K562 (cell line): ENCODE measurements at regions not wholly inside any gene's neighbourhood (a gene's known extent, or its start where the extent isn't known, plus 50 kb on each side); places are given as distances from the start of the nearest gene placed in this dataset.

Experiments used
- ATAC-seq: fragments of 200-7000 bp; cut with Tn5 transposase; 3 replicates; pipeline ENCODE4 v1.9.1; 2020; ENCODE audit warnings: moderate library complexity
- BruUV-seq: library from RNA; stranded (reverse); fragments of 400-500 nt; replicated peaks from 2 replicates; lab custom pipeline; 2021; lab: Mats Ljungman, UMichigan
- CTCF ChIA-PET: fragments of 300-600 bp; formaldehyde crosslinking; extraction: SDS; loops from one replicate; lab custom pipeline; 2021; ENCODE audit warnings: low intra/inter-chr PET ratio; lab: Yijun Ruan, JAX
- POLR2A ChIA-PET: fragments of 300-600, 350-650 bp; sonication (Branson Sonifier 250); formaldehyde crosslinking; extraction: SDS; loops from one replicate; lab custom pipeline; 2021; ENCODE audit warnings: antibody characterized with exemption, inconsistent platforms; lab: Yijun Ruan, JAX
- DNase-seq, 4 experiments: peaks; one replicate each; pipeline versions ENCODE4 v3.0.0 to v3.0.0-alpha.2; 2011 to 2018; ENCODE audit warnings: low spot score in 3 of 4, mixed read lengths in 3 of 4; ENCODE audit errors: extremely low read depth in 1 of 4
- FAIRE-seq: peaks from 2 replicates; lab custom pipeline; 2011; peaks lifted over from hg19 to GRCh38; lab: Jason Lieb, UNC
- H2AFZ ChIP-seq: 2 replicates; pipeline ENCODE4 v1.6.0; 2011; ENCODE audit warnings: low read depth, low read length, control low read depth, inconsistent platforms
- H3K27ac ChIP-seq: fragments of 200-600 bp; 3 replicates; pipeline ENCODE4 v1.8.0; 2011; ENCODE audit warnings: low read depth, mild to moderate bottlenecking, control low read depth, inconsistent platforms, low read length, moderate library complexity, mixed read lengths; ENCODE audit errors: extremely low read depth
- H3K27me3 ChIP-seq, 2 experiments: fragments of 300-600 bp in 1 of 2; 2 replicates in 1 of 2; 3 replicates in 1 of 2; pipeline versions ENCODE4 v1.6.0 to v1.8.0; 2011; ENCODE audit warnings: inconsistent platforms in 2 of 2, low read length in 2 of 2, mild to moderate bottlenecking in 1 of 2, mixed read lengths in 1 of 2, moderate library complexity in 1 of 2; ENCODE audit not compliant: control insufficient read depth in 2 of 2, insufficient read depth in 2 of 2
- H3K36me3 ChIP-seq: fragments of 300-600 bp; 3 replicates; pipeline ENCODE4 v1.8.0; 2011; ENCODE audit warnings: mild to moderate bottlenecking, low read length, inconsistent platforms; ENCODE audit not compliant: control insufficient read depth, insufficient read depth
- H3K4me1 ChIP-seq, 2 experiments: fragments of 200-600 bp in 1 of 2; replicated peaks in 1 of 2; 2 replicates in 1 of 2; 3 replicates in 1 of 2; pipeline versions ENCODE4 v1.5.1 to v1.8.0; 2011; ENCODE audit warnings: inconsistent platforms in 2 of 2, low read length in 2 of 2, mild to moderate bottlenecking in 1 of 2, mixed read lengths in 1 of 2, moderate library complexity in 1 of 2; ENCODE audit not compliant: control insufficient read depth in 2 of 2, insufficient read depth in 2 of 2
- H3K4me2 ChIP-seq: 2 replicates; pipeline ENCODE4 v1.6.1; 2011; ENCODE audit warnings: low read length, control low read depth, inconsistent platforms, mixed read lengths; ENCODE audit not compliant: insufficient read depth
- H3K4me3 ChIP-seq: fragments of 200-600 bp; sonication (generic), shearing (Covaris generic); 2 replicates; pipeline ENCODE4 v1.5.1; 2016; ENCODE audit warnings: control low read depth, inconsistent platforms
- H3K79me2 ChIP-seq: fragments of 200-600 bp; 3 replicates; pipeline ENCODE4 v1.8.0; 2011; ENCODE audit warnings: low read length, inconsistent platforms; ENCODE audit not compliant: control insufficient read depth, insufficient read depth
- H3K9ac ChIP-seq, 2 experiments: 2 replicates each; pipeline versions ENCODE4 v1.6.0 to v1.6.1; 2011; ENCODE audit warnings: low read depth in 2 of 2, low read length in 2 of 2, control low read depth in 1 of 2, inconsistent platforms in 1 of 2, mild to moderate bottlenecking in 1 of 2, mixed read lengths in 1 of 2; ENCODE audit not compliant: insufficient read depth in 1 of 2
- H3K9me1 ChIP-seq: one replicate; pipeline ENCODE4 v1.6.0; 2011; ENCODE audit warnings: inconsistent platforms, mild to moderate bottlenecking, low read length, moderate library complexity; ENCODE audit not compliant: control insufficient read depth, insufficient read depth
- H3K9me3 ChIP-seq: replicated peaks from 2 replicates; pipeline ENCODE4 v1.5.1; 2011; ENCODE audit warnings: low read depth, low read length, inconsistent platforms; ENCODE audit not compliant: control insufficient read depth, insufficient read depth
- H4K20me1 ChIP-seq: replicated peaks from 2 replicates; pipeline ENCODE4 v1.6.1; 2011; ENCODE audit warnings: low read length, inconsistent platforms, mixed read lengths; ENCODE audit not compliant: control insufficient read depth, insufficient read depth
- CEBPG ChIP-seq, 3 experiments: fragments of 200-800 bp in 1 of 3; sonication (Bioruptor generic) in 1 of 3; sonication (generic) in 1 of 3; formaldehyde crosslinking in 1 of 3; IDR thresholded peaks in 2 of 3; conservative IDR thresholded peaks in 1 of 3; 2 replicates each; pipeline versions ENCODE4 v1.6.1 to v1.8.0; 2016 to 2022; ENCODE audit warnings: missing compliant biosample characterization in 2 of 3, missing genetic modification characterization in 2 of 3, mild to moderate bottlenecking in 1 of 3, missing genetic modification reagents in 1 of 3
- FOSL1 ChIP-seq: fragments of 200-800 bp; sonication (Bioruptor generic); conservative IDR thresholded peaks from 2 replicates; pipeline ENCODE4 v1.6.1; 2016; ENCODE audit warnings: missing genetic modification characterization, missing compliant biosample characterization
- HSF4 ChIP-seq: fragments of 250-450 bp; sonication (Bioruptor Pico); IDR thresholded peaks from 2 replicates; pipeline ENCODE4 v2.1.2; 2022; ENCODE audit warnings: mild to moderate bottlenecking, moderate library complexity, borderline replicate concordance
- KLF10 ChIP-seq: fragments of 250-450 bp; sonication (Bioruptor Pico); IDR thresholded peaks from 2 replicates; pipeline ENCODE4 v1.6.1; 2021; ENCODE audit warnings: matching md5 sums
- MTA1 ChIP-seq: fragments of 450-650 bp; IDR thresholded peaks from 2 replicates; pipeline ENCODE4 v1.6.1; 2017; ENCODE audit warnings: borderline replicate concordance
- NBN ChIP-seq: fragments of 450-650 bp; IDR thresholded peaks from 2 replicates; pipeline ENCODE4 v1.6.1; 2016; ENCODE audit warnings: low read depth, mild to moderate bottlenecking
- POLR3A ChIP-seq: IDR thresholded peaks from 2 replicates; pipeline ENCODE4 v1.6.1; 2011; ENCODE audit warnings: borderline replicate concordance, mild to moderate bottlenecking, moderate library complexity; ENCODE audit not compliant: insufficient read length, insufficient read depth; ENCODE audit errors: extremely low read depth
- RBM17 ChIP-seq: fragments of 200-400 bp; formaldehyde crosslinking; IDR thresholded peaks from 2 replicates; pipeline ENCODE4 v1.6.1; 2017; ENCODE audit warnings: low read depth, mild to moderate bottlenecking, low read length, borderline replicate concordance
- RBM22 ChIP-seq: fragments of 200-400 bp; formaldehyde crosslinking; IDR thresholded peaks from 2 replicates; pipeline ENCODE4 v1.6.1; 2018; ENCODE audit warnings: low read length, low read depth; ENCODE audit not compliant: poor library complexity, severe bottlenecking
- SMARCC2 ChIP-seq: fragments of 450-650 bp; IDR thresholded peaks from 2 replicates; pipeline ENCODE4 v1.6.1; 2017; ENCODE audit warnings: antibody characterized with exemption, moderate library complexity, mild to moderate bottlenecking, low read depth
- TBP ChIP-seq: optimal IDR thresholded peaks from 2 replicates; pipeline ENCODE3; 2011; ENCODE audit warnings: low read depth, low read length, improper control_type of control experiment
- ZKSCAN1 ChIP-seq: fragments of 150-350 bp; IDR thresholded peaks from 2 replicates; pipeline ENCODE4 v1.6.1; 2016; ENCODE audit warnings: low read depth, low read length
- WGBS: fragments of 100-300 bp; shearing (Covaris generic); methylation state at CpG from one replicate; pipeline ENCODE4 v1.1.6; 2016; ENCODE audit warnings: low coverage, mixed read lengths; ENCODE audit not compliant: insufficient coverage; ENCODE audit errors: missing lambda C conversion rate; 5-methylcytosine and 5-hydroxymethylcytosine counted together
- in situ Hi-C: fragments of 300-500 bp; cut with MboI; formaldehyde crosslinking; loops from 4 replicates; pipeline ENCODE4 v1.15.0; 2018; ENCODE audit warnings: inconsistent platforms, mixed read lengths
- intact Hi-C: fragments of 100-400 bp; cut with micrococcal nuclease; formaldehyde crosslinking; loops from 2 replicates; pipeline ENCODE4 v1.14.2; 2022
- TF ChIP-seq, protein P1 (sequence below): fragments of 250-450 bp; sonication (Bioruptor Pico); IDR thresholded peaks from 2 replicates; pipeline ENCODE4 v1.8.0; 2022; ENCODE audit warnings: inconsistent platforms, mild to moderate bottlenecking, moderate library complexity, borderline replicate concordance
- TF ChIP-seq, protein P2 (sequence below): sonication (generic); formaldehyde crosslinking; IDR thresholded peaks from 2 replicates; pipeline ENCODE4 v1.8.1; 2023; ENCODE audit warnings: mild to moderate bottlenecking, missing genetic modification reagents
- TF ChIP-seq, protein P3 (sequence below): fragments of 250-450 bp; sonication (Bioruptor Pico); IDR thresholded peaks from 2 replicates; pipeline ENCODE4 v1.8.0; 2022; ENCODE audit warnings: inconsistent platforms
- TF ChIP-seq, protein P4 (sequence below): fragments of 450-650 bp; IDR thresholded peaks from 2 replicates; pipeline ENCODE4 v1.6.1; 2016

DNA sequence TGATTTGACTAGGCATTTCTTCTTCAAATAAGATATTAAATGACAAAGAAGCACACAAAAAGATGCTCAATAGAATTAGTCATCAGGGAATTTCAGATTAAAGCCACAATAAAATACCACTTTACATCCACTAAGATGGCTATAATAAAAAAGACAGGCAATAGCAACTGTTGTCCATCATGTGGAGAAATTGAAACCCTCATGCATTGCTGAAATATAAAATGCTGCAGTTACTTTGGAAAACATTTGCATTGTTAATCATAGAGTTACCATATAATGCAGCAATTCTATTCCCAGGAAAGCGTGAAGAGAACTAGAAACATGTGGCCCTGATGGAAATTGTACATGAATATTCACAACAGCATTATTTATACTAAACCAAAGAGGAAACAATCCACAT lies 605.5 kb upstream of the SLITRK1 start (continued):
- no peak for TF ChIP-seq RBM22
- TF ChIP-seq, all 486 proteins: peak for 0

DNA sequence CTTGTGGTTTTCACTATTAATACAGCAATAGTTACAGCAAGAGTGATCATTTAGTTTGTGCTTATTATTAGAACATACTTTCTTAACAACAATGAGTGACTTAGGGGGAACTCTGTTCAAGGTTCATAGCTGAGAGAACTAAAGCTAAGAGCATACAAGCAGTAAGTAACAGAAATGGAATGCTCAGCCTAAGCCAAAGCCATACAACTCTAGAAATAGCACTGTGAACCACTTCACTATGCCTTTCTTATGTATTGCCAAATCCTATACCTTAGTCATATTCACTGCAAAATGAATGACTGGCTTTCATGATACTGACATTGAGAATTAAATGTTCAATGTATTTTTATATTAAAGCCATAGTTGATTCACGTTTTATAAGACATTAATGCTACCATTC lies 599.7 kb upstream of the SLITRK1 start:
- H3K4me3 ChIP-seq, result no peak overlapping the region
- no peak overlapping the region for H2AFZ ChIP-seq
- no peaks in the 10 kb centered on the region for H3K36me3 ChIP-seq
- H3K9me3 ChIP-seq, result no peaks in the 10 kb centered on the region
- H3K4me1 ChIP-seq, result no peaks in the 10 kb centered on the region
- H3K4me2 ChIP-seq, result no peak overlapping the region
- H4K20me1 ChIP-seq, result no peaks in the 10 kb centered on the region
- ChIA-PET POLR2A (no interaction called here), CTCF (no interaction called here)
- intact Hi-C loops (no loop called here), in situ Hi-C loops (no loop called here)
- H3K27ac ChIP-seq, result no peak overlapping the region
- H3K9me1 ChIP-seq, result no peaks in the 10 kb centered on the region
- H3K27me3 ChIP-seq, result no peaks in the 10 kb centered on the region
- DNase-seq (no peak), FAIRE-seq (no peak), ATAC-seq (no peak)
- no peaks in the 10 kb centered on the region for H3K79me2 ChIP-seq
- no TSS peak for BruUV-seq
- no peak overlapping the region for H3K9ac ChIP-seq
- 0% methylated on average over 1 of the region's 1 CpG for WGBS
- TF ChIP-seq SMARCC2 (no peak), CEBPG (CRISPR knock-in tag; IDR thresholded peaks at IDR 0.05) (no peak), CEBPG (tag; conservative IDR thresholded peaks at IDR 0.05 in 1 of 2, IDR thresholded peaks at IDR 0.05 in 1 of 2) (no peak), NBN (no peak), TBP (no peak), KLF10 (CRISPR knock-in tag) (no peak), FOSL1 (no peak), ZKSCAN1 (no peak), RBM17 (no peak), MTA1 (no peak), POLR3A (no peak), HSF4 (CRISPR knock-in tag) (no peak)
- TF ChIP-seq, protein P1, sequence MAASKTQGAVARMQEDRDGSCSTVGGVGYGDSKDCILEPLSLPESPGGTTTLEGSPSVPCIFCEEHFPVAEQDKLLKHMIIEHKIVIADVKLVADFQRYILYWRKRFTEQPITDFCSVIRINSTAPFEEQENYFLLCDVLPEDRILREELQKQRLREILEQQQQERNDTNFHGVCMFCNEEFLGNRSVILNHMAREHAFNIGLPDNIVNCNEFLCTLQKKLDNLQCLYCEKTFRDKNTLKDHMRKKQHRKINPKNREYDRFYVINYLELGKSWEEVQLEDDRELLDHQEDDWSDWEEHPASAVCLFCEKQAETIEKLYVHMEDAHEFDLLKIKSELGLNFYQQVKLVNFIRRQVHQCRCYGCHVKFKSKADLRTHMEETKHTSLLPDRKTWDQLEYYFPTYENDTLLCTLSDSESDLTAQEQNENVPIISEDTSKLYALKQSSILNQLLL, result no peak
- TF ChIP-seq, protein P2, sequence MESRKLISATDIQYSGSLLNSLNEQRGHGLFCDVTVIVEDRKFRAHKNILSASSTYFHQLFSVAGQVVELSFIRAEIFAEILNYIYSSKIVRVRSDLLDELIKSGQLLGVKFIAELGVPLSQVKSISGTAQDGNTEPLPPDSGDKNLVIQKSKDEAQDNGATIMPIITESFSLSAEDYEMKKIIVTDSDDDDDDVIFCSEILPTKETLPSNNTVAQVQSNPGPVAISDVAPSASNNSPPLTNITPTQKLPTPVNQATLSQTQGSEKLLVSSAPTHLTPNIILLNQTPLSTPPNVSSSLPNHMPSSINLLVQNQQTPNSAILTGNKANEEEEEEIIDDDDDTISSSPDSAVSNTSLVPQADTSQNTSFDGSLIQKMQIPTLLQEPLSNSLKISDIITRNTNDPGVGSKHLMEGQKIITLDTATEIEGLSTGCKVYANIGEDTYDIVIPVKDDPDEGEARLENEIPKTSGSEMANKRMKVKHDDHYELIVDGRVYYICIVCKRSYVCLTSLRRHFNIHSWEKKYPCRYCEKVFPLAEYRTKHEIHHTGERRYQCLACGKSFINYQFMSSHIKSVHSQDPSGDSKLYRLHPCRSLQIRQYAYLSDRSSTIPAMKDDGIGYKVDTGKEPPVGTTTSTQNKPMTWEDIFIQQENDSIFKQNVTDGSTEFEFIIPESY (CRISPR knock-in tag), result no peak
- TF ChIP-seq, protein P3, sequence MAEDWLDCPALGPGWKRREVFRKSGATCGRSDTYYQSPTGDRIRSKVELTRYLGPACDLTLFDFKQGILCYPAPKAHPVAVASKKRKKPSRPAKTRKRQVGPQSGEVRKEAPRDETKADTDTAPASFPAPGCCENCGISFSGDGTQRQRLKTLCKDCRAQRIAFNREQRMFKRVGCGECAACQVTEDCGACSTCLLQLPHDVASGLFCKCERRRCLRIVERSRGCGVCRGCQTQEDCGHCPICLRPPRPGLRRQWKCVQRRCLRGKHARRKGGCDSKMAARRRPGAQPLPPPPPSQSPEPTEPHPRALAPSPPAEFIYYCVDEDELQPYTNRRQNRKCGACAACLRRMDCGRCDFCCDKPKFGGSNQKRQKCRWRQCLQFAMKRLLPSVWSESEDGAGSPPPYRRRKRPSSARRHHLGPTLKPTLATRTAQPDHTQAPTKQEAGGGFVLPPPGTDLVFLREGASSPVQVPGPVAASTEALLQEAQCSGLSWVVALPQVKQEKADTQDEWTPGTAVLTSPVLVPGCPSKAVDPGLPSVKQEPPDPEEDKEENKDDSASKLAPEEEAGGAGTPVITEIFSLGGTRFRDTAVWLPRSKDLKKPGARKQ, result no peak
- TF ChIP-seq, protein P4, sequence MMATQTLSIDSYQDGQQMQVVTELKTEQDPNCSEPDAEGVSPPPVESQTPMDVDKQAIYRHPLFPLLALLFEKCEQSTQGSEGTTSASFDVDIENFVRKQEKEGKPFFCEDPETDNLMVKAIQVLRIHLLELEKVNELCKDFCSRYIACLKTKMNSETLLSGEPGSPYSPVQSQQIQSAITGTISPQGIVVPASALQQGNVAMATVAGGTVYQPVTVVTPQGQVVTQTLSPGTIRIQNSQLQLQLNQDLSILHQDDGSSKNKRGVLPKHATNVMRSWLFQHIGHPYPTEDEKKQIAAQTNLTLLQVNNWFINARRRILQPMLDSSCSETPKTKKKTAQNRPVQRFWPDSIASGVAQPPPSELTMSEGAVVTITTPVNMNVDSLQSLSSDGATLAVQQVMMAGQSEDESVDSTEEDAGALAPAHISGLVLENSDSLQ, result no peak
